DOHH2 (cell line): ENCODE measurements at regions not wholly inside any gene's neighbourhood (a gene's known extent, or its start where the extent isn't known, plus 50 kb on each side); places are given as distances from the start of the nearest gene placed in this dataset.

Experiments used
- H3F3A ChIP-seq: fragments of 200-600 bp; sonication (generic), shearing (Covaris generic); 2 replicates; pipeline ENCODE4 v1.6.0; 2016; ENCODE audit warnings: antibody characterized with exemption, mild to moderate bottlenecking; ENCODE audit not compliant: control insufficient read depth, insufficient read depth
- H3K27ac ChIP-seq: fragments of 200-600 bp; sonication (generic); 2 replicates; pipeline ENCODE4 v1.5.1; 2014; ENCODE audit warnings: low read depth, mild to moderate bottlenecking, low read length, moderate library complexity
- H3K27me3 ChIP-seq: fragments of 200-600 bp; sonication (generic); 2 replicates; pipeline ENCODE4 v1.6.1; 2014; ENCODE audit warnings: mild to moderate bottlenecking, low read length, mixed read lengths; ENCODE audit not compliant: control insufficient read depth
- H3K36me3 ChIP-seq: fragments of 200-600 bp; sonication (generic); 2 replicates; pipeline ENCODE4 v1.6.1; 2014; ENCODE audit warnings: mild to moderate bottlenecking, low read length, moderate library complexity, mixed read lengths; ENCODE audit not compliant: control insufficient read depth
- H3K4me1 ChIP-seq: fragments of 200-600 bp; sonication (generic); 2 replicates; pipeline ENCODE4 v1.6.1; 2014; ENCODE audit warnings: mild to moderate bottlenecking, low read length, mixed read lengths; ENCODE audit not compliant: control insufficient read depth
- H3K4me2 ChIP-seq: fragments of 200-600 bp; sonication (generic); 2 replicates; pipeline ENCODE4 v1.6.0; 2014; ENCODE audit warnings: mild to moderate bottlenecking, low read length, moderate library complexity
- H3K4me3 ChIP-seq: fragments of 200-600 bp; sonication (generic); 2 replicates; pipeline ENCODE4 v1.5.1; 2014; ENCODE audit warnings: mild to moderate bottlenecking, low read length, mixed read lengths
- H3K79me2 ChIP-seq: fragments of 200-600 bp; sonication (generic); 2 replicates; pipeline ENCODE4 v1.6.1; 2014; ENCODE audit warnings: mild to moderate bottlenecking, low read length, mixed read lengths; ENCODE audit not compliant: control insufficient read depth
- H3K9me2 ChIP-seq: fragments of 200-600 bp; sonication (generic); replicated peaks from 2 replicates; pipeline ENCODE4 v1.6.1; 2014; ENCODE audit warnings: mild to moderate bottlenecking, low read length, mixed read lengths; ENCODE audit not compliant: control insufficient read depth
- H3K9me3 ChIP-seq: fragments of 200-600 bp; sonication (generic); 2 replicates; pipeline ENCODE4 v1.6.1; 2014; ENCODE audit warnings: antibody characterized with exemption, low read length, mixed read lengths; ENCODE audit not compliant: control insufficient read depth, insufficient read depth
- H4K20me1 ChIP-seq: fragments of 200-600 bp; sonication (generic); 2 replicates; pipeline ENCODE4 v1.6.0; 2014; ENCODE audit warnings: low read depth, mild to moderate bottlenecking, antibody characterized with exemption, low read length, moderate library complexity; ENCODE audit not compliant: control insufficient read depth, insufficient read depth
- CTCF ChIP-seq: fragments of 200-600 bp; sonication (generic); IDR thresholded peaks from one replicate; pipeline ENCODE4 v1.5.1; 2014; ENCODE audit warnings: antibody characterized with exemption, mild to moderate bottlenecking, low read depth, low read length; ENCODE audit not compliant: poor library complexity, severe bottlenecking
- EZH2phosphoT487 ChIP-seq: fragments of 200-600 bp; sonication (generic); IDR thresholded peaks from 2 replicates; pipeline ENCODE4 v1.6.1; 2017; ENCODE audit warnings: borderline replicate concordance, mild to moderate bottlenecking, antibody characterized with exemption, low read length, moderate library complexity, mixed read lengths

- Histone ChIP-seq H3F3A (no peaks in the 10 kb centered on the region), H4K20me1 (no peaks in the 10 kb centered on the region), H3K4me1 (no peaks in the 10 kb centered on the region), H3K27me3 (no peaks in the 10 kb centered on the region), H3K79me2 (no peaks in the 10 kb centered on the region), H3K27ac (no peak overlapping the region), H3K9me2 (no peaks in the 10 kb centered on the region), H3K4me3 (no peak overlapping the region), H3K4me2 (no peak overlapping the region), H3K36me3 (no peaks in the 10 kb centered on the region), H3K9me3 (no peaks in the 10 kb centered on the region)
- TF ChIP-seq EZH2phosphoT487 (no peak), CTCF (no peak)
Observed at GRCh38 chr2:199684168-199684567, 166.8 kb downstream of the FTCDNL1 start.

- H3K36me3 ChIP-seq = no peaks in the 10 kb centered on the region
- no peaks in the 10 kb centered on the region for H3F3A ChIP-seq
- no peak overlapping the region for H3K27ac ChIP-seq
- TF ChIP-seq CTCF (no peak), EZH2phosphoT487 (no peak)
- H4K20me1 ChIP-seq = no peaks in the 10 kb centered on the region
- H3K4me3 ChIP-seq = no peak overlapping the region
- H3K79me2 ChIP-seq = no peaks in the 10 kb centered on the region
- no peaks in the 10 kb centered on the region for H3K9me2 ChIP-seq
- no peak overlapping the region for H3K4me2 ChIP-seq
- no peaks in the 10 kb centered on the region for H3K4me1 ChIP-seq
- no peaks in the 10 kb centered on the region for H3K27me3 ChIP-seq
- no peaks in the 10 kb centered on the region for H3K9me3 ChIP-seq
Observed at GRCh38 chr2:199682001-199682400, 169.0 kb downstream of the FTCDNL1 start.

GRCh38 chr2:199680482-199680881 lies 170.5 kb downstream of the FTCDNL1 start:
- Histone ChIP-seq H3K9me3 (no peaks in the 10 kb centered on the region), H3K9me2 (no peaks in the 10 kb centered on the region), H3K4me2 (no peak overlapping the region), H3K4me3 (no peak overlapping the region), H4K20me1 (no peaks in the 10 kb centered on the region), H3K36me3 (no peaks in the 10 kb centered on the region), H3K4me1 (no peaks in the 10 kb centered on the region), H3K27me3 (no peaks in the 10 kb centered on the region), H3F3A (no peaks in the 10 kb centered on the region), H3K79me2 (no peaks in the 10 kb centered on the region), H3K27ac (no peak overlapping the region)
- TF ChIP-seq EZH2phosphoT487 (no peak), CTCF (no peak)

- Histone ChIP-seq H3K9me3 (no peaks in the 10 kb centered on the region), H3F3A (no peaks in the 10 kb centered on the region), H3K4me1 (no peaks in the 10 kb centered on the region), H3K79me2 (no peaks in the 10 kb centered on the region), H4K20me1 (no peaks in the 10 kb centered on the region), H3K27ac (no peak overlapping the region), H3K36me3 (no peaks in the 10 kb centered on the region), H3K9me2 (no peaks in the 10 kb centered on the region), H3K4me2 (no peak overlapping the region), H3K27me3 (no peaks in the 10 kb centered on the region), H3K4me3 (no peak overlapping the region)
- TF ChIP-seq EZH2phosphoT487 (no peak), CTCF (no peak)
Observed at GRCh38 chr2:199679883-199680282, 171.1 kb downstream of the FTCDNL1 start.
